ENCODE measurements at regions not wholly inside any gene's neighbourhood (a gene's known extent, or its start where the extent isn't known, plus 50 kb on each side); places are given as distances from the start of the nearest gene placed in this dataset.

- TF ChIP-seq CTCF (IDR thresholded peaks at IDR 0.05) (no peak), POLR2A (IDR thresholded peaks at IDR 0.05) (no peak)
These were observed 136.6 kb downstream of the PROX1 start for GRCh38 chr1:214124281-214124805.

All from Peyer's patch (tissue), 4 donors.